CD4-positive, alpha-beta T cell treated with Interferon gamma for 1 hour (primary cell): ENCODE measurements at regions not wholly inside any gene's neighbourhood (a gene's known extent, or its start where the extent isn't known, plus 50 kb on each side); places are given as distances from the start of the nearest gene placed in this dataset.

Experiments used
- DNase-seq: peaks from one replicate; pipeline ENCODE4 v3.0.0-alpha.2; 2020

DNA sequence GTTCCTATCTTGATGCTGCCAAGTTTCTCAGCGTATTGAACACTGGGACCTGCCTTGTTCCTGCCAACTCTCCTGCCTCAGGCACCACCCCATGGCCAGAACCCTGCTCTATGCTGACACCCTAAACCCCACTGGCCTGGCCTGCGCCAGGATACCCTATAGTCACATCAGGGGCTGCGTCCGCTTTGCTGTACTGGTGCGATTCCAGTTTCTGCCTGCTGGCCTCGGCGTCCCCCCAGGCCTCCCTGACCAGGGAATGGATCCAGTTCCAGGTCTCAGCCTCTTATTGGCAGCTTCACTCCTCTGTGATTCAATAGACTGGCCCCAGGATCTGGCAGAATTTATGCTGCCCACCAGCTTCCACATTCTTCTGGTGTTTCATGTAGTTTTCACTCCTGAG is 55.0 kb downstream of the GPR6 start:
- no peak for DNase-seq

GRCh38 chr6:110033749-110034666 is 55.9 kb downstream of the GPR6 start:
- DNase-seq, result no peak

DNA sequence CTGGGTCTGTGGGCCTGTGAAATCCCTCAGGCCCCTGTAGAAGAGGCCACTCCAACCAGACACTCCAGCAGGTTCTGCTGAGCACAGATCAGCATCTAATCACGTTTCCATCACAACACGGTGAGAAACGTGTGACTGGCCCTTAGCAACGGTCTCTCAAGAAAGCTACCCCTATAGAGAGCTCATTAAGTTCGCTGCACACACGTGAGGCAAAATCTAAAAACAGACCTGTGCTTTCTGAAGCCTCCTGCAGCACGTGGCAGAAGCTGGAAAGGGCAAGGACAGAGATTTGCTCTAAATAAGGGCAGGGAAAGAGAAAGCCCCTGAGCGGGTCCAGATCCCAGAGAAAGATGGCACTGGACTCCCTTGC is 56.5 kb downstream of the GPR6 start:
- DNase-seq, result no peak

GRCh38 chr6:110035321-110035720 is 57.2 kb downstream of the GPR6 start:
- DNase-seq, result no peak

DNA sequence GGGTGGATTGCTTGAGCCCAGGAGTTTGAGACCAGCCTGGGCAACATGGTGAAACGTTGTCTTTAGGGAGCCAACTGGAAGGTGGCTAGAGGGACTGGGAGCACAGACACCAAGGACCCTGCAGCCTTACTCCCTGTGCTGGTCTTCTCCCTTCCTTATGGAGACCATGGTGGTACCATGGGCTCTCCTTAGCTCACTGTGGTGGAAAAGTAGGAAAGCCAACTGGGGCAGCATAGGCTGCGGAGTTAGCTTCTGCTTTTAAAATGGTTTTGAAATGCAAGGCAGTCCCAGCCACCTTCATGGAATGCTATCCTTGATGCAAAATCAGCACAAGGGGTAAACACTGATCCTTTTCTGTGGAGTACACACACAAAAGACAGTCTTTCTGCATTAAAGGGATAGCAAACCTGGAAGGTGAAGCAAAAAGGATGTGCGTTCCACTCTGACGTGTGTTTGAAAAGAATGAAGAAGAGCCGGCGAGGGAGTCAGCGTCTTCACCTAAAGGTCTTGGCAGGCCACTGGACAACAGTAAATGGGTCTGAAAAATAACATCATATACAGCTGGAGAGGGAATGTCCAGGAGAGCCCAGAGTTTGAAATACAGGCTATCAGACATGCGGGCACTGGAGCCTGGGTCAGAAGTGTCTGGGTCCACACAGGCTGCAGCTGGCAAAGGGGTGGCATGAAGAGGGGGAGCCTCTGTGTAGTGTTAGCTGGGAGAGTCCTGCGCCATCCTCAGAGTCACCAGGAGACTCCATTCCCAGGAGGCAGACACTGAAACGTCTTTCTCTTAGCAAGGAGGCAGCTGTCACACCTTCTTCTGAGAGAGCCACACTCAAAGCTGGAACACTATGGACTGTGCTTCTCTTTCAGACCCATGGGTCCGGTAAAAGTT is 58.5 kb downstream of the GPR6 start:
- DNase-seq, result no peak

GRCh38 chr6:110037726-110038295 is 59.7 kb downstream of the GPR6 start:
- DNase-seq, result no peak

DNA sequence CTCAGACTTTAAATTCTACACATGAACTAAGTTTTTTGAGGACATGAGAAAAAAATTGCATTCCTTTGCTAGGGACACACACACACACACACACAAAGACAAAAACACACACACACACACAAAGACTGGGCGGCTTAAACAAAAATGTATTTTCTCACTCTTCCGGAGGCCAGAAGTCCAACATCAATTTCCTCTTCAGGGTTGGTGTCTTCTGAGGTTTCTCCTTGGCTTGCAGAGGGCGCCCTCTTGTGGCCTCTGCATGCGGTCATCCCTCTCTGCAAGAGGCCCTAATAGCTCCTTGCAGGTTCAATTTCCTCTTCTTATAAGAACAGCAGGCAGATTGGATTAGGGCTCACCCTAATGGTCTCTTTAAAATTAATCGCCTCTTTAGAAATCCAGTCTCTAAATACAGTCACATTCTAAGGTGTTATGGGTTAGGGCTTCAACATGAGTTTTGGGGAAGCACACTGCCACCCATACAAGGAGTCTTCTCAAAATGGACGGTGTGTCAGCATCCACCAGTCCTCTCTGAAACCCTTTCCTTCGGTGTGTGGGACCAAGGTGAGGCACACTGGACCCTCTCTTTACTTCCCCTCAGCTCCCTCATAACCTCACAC is 61.4 kb downstream of the GPR6 start:
- DNase-seq, result peak; percentile 82

DNA sequence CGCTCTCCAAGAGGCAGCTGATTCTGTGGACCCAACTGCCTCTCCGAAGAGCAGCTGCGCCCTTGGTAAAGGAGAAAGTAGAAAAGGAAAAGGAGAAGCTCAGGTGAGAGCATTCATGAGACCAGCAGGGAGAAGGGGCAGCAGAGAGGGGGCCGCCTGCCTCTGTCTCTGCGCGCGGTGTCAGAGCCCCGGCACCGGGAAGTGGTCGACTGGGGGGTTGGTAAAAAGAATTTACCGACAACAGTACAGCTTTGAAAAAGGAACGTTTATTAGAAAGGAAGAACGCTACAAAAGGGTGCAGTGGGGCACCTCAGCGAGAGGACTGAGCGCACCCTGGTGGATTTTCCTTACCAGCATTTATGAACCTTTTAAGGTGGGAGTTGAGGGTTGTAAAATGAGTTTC is 61.9 kb downstream of the GPR6 start:
- DNase-seq, result peak; percentile 15

DNA sequence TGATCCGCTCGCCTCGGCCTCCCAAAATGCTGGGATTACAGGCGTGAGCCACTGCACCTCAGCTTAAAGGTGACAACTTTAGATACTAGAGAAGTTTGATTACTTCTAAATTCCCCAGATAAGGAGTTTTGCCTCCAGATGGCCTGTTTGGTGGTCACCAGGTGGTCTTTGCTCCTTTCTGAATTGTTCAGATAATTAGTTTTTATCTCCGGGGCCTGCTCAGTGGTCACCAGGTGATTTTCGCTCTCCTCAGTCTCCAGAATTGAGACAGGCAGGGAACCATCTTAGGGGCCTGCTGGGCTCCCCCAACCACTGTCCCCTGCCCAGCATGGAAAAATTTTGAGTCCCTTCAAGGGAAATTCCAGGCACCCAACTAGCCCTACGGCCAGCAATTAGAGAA is 62.6 kb downstream of the GPR6 start:
- DNase-seq, result no peak

- no peak for DNase-seq
Observed at GRCh38 chr6:110041126-110041525, 63.0 kb downstream of the GPR6 start.

DNA sequence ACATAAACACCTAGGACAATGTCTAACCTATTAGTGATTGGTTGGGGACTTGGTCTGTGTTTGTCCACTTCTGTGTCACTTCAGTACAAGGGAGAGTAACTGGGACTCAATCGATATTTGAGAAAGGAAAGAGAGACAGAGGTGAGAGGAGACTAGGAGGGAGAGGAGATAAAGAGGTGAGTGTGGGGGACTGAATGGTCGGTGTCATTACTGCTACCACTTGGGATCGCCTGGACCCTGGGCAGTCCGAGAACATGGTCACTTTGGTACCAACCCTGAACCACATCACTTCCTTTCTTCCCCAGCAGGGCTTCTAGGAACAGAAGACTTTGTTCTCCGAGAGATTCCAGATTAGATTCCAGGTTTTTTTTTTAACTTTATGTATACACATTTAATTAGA is 63.7 kb downstream of the GPR6 start:
- no peak for DNase-seq

- DNase-seq, result no peak
Observed at GRCh38 chr6:110042670-110043296, 64.7 kb downstream of the GPR6 start.

GRCh38 chr6:110043366-110043994 is 65.4 kb downstream of the GPR6 start:
- no peak for DNase-seq

GRCh38 chr6:110044096-110044495 is 66.0 kb downstream of the GPR6 start:
- DNase-seq, result no peak

GRCh38 chr6:110044622-110045021 is 66.5 kb downstream of the GPR6 start:
- DNase-seq, result no peak

- no peak for DNase-seq
Observed at GRCh38 chr6:110048221-110048875, 70.2 kb downstream of the GPR6 start.

GRCh38 chr6:110049696-110050439 is 71.8 kb downstream of the GPR6 start:
- no peak for DNase-seq
